ENCODE measurements at regions not wholly inside any gene's neighbourhood (a gene's known extent, or its start where the extent isn't known, plus 50 kb on each side); places are given as distances from the start of the nearest gene placed in this dataset.

DNA sequence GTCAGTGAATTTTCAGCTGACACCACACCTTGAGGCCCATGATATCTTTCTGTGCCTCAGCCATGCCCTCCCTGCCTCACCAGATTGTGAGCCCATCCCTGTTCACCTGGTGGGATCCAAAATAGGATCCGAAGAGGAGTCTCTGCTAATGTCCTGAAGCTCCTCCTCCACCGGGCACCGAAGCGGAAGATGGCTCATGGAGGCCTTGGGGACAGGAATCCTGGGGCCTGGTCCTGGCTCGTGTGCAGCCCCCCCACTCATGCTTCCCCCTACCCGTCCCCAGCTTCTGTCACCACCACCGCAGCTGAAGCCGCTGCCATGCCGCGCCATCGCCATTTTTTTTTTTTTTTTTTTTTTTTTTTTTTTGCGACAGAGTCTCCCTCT, 1683.4 kb downstream of the TP53TG3F start:
- TF ChIP-seq, protein P1, sequence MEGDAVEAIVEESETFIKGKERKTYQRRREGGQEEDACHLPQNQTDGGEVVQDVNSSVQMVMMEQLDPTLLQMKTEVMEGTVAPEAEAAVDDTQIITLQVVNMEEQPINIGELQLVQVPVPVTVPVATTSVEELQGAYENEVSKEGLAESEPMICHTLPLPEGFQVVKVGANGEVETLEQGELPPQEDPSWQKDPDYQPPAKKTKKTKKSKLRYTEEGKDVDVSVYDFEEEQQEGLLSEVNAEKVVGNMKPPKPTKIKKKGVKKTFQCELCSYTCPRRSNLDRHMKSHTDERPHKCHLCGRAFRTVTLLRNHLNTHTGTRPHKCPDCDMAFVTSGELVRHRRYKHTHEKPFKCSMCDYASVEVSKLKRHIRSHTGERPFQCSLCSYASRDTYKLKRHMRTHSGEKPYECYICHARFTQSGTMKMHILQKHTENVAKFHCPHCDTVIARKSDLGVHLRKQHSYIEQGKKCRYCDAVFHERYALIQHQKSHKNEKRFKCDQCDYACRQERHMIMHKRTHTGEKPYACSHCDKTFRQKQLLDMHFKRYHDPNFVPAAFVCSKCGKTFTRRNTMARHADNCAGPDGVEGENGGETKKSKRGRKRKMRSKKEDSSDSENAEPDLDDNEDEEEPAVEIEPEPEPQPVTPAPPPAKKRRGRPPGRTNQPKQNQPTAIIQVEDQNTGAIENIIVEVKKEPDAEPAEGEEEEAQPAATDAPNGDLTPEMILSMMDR (conservative IDR thresholded peaks at IDR 0.05) = no peak
- TF ChIP-seq ZFX (IDR thresholded peaks at IDR 0.05) = no peak

All from C4-2B (cell line).